Fibroblast of the aortic adventitia (primary cell): ENCODE measurements at regions not wholly inside any gene's neighbourhood (a gene's known extent, or its start where the extent isn't known, plus 50 kb on each side); places are given as distances from the start of the nearest gene placed in this dataset.

Experiments used
- DNase-seq: peaks from one replicate; pipeline ENCODE4 v3.0.0-alpha.2; 2010; ENCODE audit warnings: low read depth
- H3K4me3 ChIP-seq: 2 replicates; pipeline ENCODE4 v1.5.1; 2011; ENCODE audit warnings: low read depth, mild to moderate bottlenecking, control low read depth, low read length, moderate library complexity
- TF ChIP-seq, protein P1 (sequence below): IDR thresholded peaks from 2 replicates; pipeline ENCODE4 v1.5.1; 2011; ENCODE audit warnings: mild to moderate bottlenecking, low read length, control low read depth, inconsistent platforms; ENCODE audit not compliant: insufficient read depth

- no peak for DNase-seq
- TF ChIP-seq, protein P1, sequence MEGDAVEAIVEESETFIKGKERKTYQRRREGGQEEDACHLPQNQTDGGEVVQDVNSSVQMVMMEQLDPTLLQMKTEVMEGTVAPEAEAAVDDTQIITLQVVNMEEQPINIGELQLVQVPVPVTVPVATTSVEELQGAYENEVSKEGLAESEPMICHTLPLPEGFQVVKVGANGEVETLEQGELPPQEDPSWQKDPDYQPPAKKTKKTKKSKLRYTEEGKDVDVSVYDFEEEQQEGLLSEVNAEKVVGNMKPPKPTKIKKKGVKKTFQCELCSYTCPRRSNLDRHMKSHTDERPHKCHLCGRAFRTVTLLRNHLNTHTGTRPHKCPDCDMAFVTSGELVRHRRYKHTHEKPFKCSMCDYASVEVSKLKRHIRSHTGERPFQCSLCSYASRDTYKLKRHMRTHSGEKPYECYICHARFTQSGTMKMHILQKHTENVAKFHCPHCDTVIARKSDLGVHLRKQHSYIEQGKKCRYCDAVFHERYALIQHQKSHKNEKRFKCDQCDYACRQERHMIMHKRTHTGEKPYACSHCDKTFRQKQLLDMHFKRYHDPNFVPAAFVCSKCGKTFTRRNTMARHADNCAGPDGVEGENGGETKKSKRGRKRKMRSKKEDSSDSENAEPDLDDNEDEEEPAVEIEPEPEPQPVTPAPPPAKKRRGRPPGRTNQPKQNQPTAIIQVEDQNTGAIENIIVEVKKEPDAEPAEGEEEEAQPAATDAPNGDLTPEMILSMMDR = no peak
- no peak overlapping the region for H3K4me3 ChIP-seq
Measured at GRCh38 chr2:120859814-120860578, 124.3 kb downstream of the GLI2 start.

DNA sequence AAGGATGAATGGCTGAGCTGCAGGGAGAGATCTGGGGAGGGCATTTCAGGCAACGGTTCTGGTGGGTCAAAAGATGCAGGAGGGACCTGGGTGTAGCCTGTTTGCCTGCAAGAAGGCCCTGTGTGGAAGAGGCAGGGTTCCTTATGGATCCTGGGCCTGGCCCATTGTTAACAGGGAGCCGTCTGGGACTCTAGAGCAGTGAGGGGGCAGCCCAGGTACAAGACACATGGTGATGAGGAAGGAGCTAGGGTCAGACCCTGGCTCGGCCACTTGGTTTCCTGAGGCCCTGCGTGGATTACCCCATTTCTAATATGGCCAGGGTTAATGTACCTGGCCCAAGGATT lies 124.9 kb downstream of the GLI2 start:
- no peak overlapping the region for H3K4me3 ChIP-seq
- no peak for DNase-seq
- TF ChIP-seq, protein P1 = no peak

DNA sequence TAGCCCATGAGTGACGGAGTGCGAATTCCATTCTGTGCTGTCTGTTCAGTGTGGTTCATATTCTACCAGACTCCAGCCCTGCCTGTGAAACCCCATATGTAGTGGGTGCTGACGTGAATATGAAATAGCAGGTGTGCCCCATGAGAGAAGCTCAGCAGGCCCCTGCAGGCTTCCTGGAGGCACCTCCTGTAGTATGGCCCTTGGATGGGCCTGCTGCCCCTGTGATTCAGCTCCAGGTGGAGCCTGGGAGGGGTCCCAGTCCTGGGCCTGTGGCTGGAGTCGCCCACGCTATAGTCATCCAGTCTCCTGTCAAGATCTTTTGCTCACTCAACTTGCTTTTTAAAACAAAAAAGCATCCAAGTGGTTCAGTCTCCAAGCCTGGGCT lies 125.5 kb downstream of the GLI2 start:
- no peak overlapping the region for H3K4me3 ChIP-seq
- TF ChIP-seq, protein P1 = peak; percentile 20
- peak; percentile 28 for DNase-seq

DNA sequence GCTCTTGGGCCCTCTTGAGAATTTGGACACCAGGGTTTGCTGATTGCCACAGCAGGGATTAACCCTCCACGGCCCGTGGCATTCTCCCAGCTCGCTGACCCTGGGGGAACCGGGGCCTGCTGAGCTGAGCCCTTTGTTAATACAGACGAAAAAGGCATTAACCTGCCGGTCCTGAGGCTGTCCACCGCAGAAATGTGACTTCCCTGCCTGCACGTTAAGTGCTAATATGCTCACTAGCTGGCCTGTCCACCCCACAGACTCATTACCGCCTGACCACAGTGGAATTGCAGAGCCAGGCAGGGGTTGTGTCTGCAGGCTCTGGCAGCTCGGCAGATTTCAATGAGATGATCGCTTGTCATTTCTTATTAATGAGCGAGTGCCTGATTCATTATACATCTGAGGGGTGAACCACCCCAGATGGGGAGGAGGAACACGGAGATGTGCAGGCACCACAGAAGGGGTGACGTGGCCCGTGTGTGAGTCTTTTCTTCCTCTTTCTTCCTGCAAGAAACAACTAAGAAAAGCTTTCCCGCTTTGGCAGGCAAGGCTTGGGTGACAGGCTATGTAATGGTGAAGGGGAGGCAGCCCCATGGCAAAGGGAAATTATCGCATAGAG lies 126.0 kb downstream of the GLI2 start:
- no peak overlapping the region for H3K4me3 ChIP-seq
- TF ChIP-seq, protein P1 = no peak
- peak; percentile 52 for DNase-seq

- no peak overlapping the region for H3K4me3 ChIP-seq
- no peak for DNase-seq
Measured at GRCh38 chr2:120862201-120863060, 126.8 kb downstream of the GLI2 start.

DNA sequence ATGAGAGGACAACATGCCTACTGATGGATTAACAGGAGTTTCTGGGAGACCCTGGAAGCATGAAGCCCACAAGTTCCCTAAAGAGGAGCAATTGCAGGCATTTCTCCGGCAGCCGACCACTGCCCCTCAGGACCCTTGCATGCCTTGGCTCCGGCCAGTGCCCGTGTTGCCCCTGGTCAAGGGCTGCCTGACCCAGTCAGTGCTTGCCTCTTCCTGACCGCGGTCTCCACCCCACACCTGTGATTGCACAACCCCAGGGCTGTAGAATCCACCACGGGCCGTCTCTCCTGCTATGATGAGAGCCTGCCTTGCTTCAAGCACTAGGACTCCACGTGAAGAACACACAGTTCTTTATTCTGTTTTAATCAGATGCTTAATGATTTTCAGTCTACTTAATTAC lies 127.5 kb downstream of the GLI2 start:
- TF ChIP-seq, protein P1 = no peak
- no peak overlapping the region for H3K4me3 ChIP-seq
- no peak for DNase-seq

More at GRCh38 chr2:120862201-120863060, 126.8 kb downstream of the GLI2 start:
- TF ChIP-seq, protein P1 = peak; percentile 14
